Endothelial cell (in vitro differentiated cells): ENCODE measurements at regions not wholly inside any gene's neighbourhood (a gene's known extent, or its start where the extent isn't known, plus 50 kb on each side); places are given as distances from the start of the nearest gene placed in this dataset.

ENCODE experiments used
- DNase-seq: peaks from one replicate; pipeline ENCODE4 v3.0.0; 2021; ENCODE audit warnings: low spot score
- H3K27ac Mint-ChIP-seq: one replicate; pipeline ENCODE4 v1.8.0; 2021; ENCODE audit warnings: mixed read lengths, inconsistent platforms; ENCODE audit not compliant: unreplicated experiment
- H3K27me3 Mint-ChIP-seq: one replicate; pipeline ENCODE4 v1.8.0; 2021; ENCODE audit warnings: mild to moderate bottlenecking, moderate library complexity, mixed read lengths, inconsistent platforms; ENCODE audit not compliant: unreplicated experiment
- H3K36me3 Mint-ChIP-seq: one replicate; pipeline ENCODE4 v1.8.0; 2021; ENCODE audit warnings: mild to moderate bottlenecking, low read depth, mixed read lengths, inconsistent platforms; ENCODE audit not compliant: unreplicated experiment
- H3K4me1 Mint-ChIP-seq: one replicate; pipeline ENCODE4 v1.8.0; 2021; ENCODE audit warnings: mild to moderate bottlenecking, mixed read lengths, inconsistent platforms; ENCODE audit not compliant: unreplicated experiment
- H3K4me3 Mint-ChIP-seq: one replicate; pipeline ENCODE4 v1.8.0; 2021; ENCODE audit warnings: mild to moderate bottlenecking, mixed read lengths, inconsistent platforms; ENCODE audit not compliant: unreplicated experiment
- H3K9me3 Mint-ChIP-seq: one replicate; pipeline ENCODE4 v1.8.0; 2021; ENCODE audit warnings: mixed read lengths, inconsistent platforms; ENCODE audit not compliant: unreplicated experiment
- CTCF ChIP-seq: fragments of 200-600 bp; sonication (generic); IDR thresholded peaks from one replicate; pipeline ENCODE4 v1.5.0; 2021; ENCODE audit warnings: antibody characterized with exemption; ENCODE audit not compliant: unreplicated experiment

GRCh38 chr17:12403881-12404398 is 261.8 kb upstream of the MYOCD start:
- Mint-ChIP-seq H3K36me3 (no peaks in the 10 kb centered on the region), H3K27ac (no peak overlapping the region), H3K9me3 (no peaks in the 10 kb centered on the region), H3K4me1 (peaks cover 5% of the 10 kb centered on the region), H3K4me3 (no peak overlapping the region), H3K27me3 (peaks cover 1% of the 10 kb centered on the region)
- no peak for TF ChIP-seq CTCF
- no peak for DNase-seq

GRCh38 chr17:12406623-12407215 is 259.0 kb upstream of the MYOCD start:
- H3K9me3 Mint-ChIP-seq = no peaks in the 10 kb centered on the region

GRCh38 chr17:12407495-12408252 is 258.0 kb upstream of the MYOCD start:
- Mint-ChIP-seq H3K27ac (no peak overlapping the region), H3K9me3 (no peaks in the 10 kb centered on the region), H3K27me3 (peaks cover 1% of the 10 kb centered on the region), H3K36me3 (no peaks in the 10 kb centered on the region), H3K4me3 (no peak overlapping the region), H3K4me1 (peaks cover 7% of the 10 kb centered on the region)
- no peak for TF ChIP-seq CTCF
- no peak for DNase-seq

More at GRCh38 chr17:12406623-12407215, 259.0 kb upstream of the MYOCD start:
- Mint-ChIP-seq H3K27me3 (peaks cover 1% of the 10 kb centered on the region), H3K27ac (no peak overlapping the region), H3K4me1 (peaks cover 5% of the 10 kb centered on the region), H3K4me3 (no peak overlapping the region), H3K36me3 (no peaks in the 10 kb centered on the region)
- TF ChIP-seq CTCF = no peak
- no peak for DNase-seq

- Mint-ChIP-seq H3K27me3 (peaks cover 1% of the 10 kb centered on the region), H3K9me3 (no peaks in the 10 kb centered on the region), H3K4me3 (no peak overlapping the region), H3K36me3 (no peaks in the 10 kb centered on the region), H3K27ac (no peak overlapping the region), H3K4me1 (peaks cover 10% of the 10 kb centered on the region)
- DNase-seq = no peak
- no peak for TF ChIP-seq CTCF
Observed at GRCh38 chr17:12409082-12409481, 256.6 kb upstream of the MYOCD start.

- no peak for TF ChIP-seq CTCF
- no peak for DNase-seq
- Mint-ChIP-seq H3K4me3 (no peak overlapping the region), H3K27me3 (peaks cover 1% of the 10 kb centered on the region), H3K27ac (no peak overlapping the region), H3K4me1 (peaks cover 10% of the 10 kb centered on the region), H3K36me3 (no peaks in the 10 kb centered on the region), H3K9me3 (no peaks in the 10 kb centered on the region)
Observed at GRCh38 chr17:12410717-12411116, 255.0 kb upstream of the MYOCD start.
